ENCODE measurements at regions not wholly inside any gene's neighbourhood (a gene's known extent, or its start where the extent isn't known, plus 50 kb on each side); places are given as distances from the start of the nearest gene placed in this dataset.

DNA sequence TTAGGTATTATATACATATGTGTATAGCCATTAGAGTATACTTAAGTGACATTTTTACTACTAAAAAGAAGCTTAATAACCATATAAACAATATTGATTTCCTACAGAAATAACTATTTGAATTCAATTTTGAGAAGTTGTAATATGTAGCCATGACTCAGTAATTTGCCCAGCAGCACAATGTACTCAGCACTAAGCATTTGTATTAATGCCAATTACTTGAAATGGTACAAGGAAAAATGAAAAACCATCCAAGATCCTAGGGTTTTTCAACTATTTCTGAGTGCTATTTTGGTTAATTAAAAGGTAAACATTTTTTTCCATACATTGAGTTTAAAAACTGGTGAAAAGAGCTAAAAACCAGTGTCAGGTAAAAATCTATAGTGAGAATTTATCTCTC is 324.0 kb downstream of the KCNJ3 start:
- ChIA-PET POLR2A (no interaction called here), CTCF (no interaction called here)
- H3K9me3 ChIP-seq (ENCODE audit: control insufficient read depth, insufficient read depth, low read depth, low read length): no peaks in the 10 kb centered on the region
- no peak overlapping the region for H3K4me3 ChIP-seq (ENCODE audit: low read depth, low read length)
- no peak overlapping the region for H3K27ac ChIP-seq (ENCODE audit: extremely low read depth, low read depth, low read length)
- TF ChIP-seq, protein P1, sequence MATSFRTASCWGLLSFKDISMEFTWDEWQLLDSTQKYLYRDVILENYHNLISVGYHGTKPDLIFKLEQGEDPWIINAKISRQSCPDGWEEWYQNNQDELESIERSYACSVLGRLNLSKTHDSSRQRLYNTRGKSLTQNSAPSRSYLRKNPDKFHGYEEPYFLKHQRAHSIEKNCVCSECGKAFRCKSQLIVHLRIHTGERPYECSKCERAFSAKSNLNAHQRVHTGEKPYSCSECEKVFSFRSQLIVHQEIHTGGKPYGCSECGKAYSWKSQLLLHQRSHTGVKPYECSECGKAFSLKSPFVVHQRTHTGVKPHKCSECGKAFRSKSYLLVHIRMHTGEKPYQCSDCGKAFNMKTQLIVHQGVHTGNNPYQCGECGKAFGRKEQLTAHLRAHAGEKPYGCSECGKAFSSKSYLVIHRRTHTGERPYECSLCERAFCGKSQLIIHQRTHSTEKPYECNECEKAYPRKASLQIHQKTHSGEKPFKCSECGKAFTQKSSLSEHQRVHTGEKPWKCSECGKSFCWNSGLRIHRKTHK (tag by site-specific recombination; IDR thresholded peaks at IDR 0.05): no peak
- TF ChIP-seq, protein P2, sequence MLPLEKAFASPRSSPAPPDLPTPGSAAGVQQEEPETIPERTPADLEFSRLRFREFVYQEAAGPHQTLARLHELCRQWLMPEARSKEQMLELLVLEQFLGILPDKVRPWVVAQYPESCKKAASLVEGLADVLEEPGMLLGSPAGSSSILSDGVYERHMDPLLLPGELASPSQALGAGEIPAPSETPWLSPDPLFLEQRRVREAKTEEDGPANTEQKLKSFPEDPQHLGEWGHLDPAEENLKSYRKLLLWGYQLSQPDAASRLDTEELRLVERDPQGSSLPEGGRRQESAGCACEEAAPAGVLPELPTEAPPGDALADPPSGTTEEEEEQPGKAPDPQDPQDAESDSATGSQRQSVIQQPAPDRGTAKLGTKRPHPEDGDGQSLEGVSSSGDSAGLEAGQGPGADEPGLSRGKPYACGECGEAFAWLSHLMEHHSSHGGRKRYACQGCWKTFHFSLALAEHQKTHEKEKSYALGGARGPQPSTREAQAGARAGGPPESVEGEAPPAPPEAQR (tag by site-specific recombination; IDR thresholded peaks at IDR 0.05): no peak
- no peak for TF ChIP-seq ZNF658 (tag by site-specific recombination; IDR thresholded peaks at IDR 0.05)
- TF ChIP-seq, protein P3, sequence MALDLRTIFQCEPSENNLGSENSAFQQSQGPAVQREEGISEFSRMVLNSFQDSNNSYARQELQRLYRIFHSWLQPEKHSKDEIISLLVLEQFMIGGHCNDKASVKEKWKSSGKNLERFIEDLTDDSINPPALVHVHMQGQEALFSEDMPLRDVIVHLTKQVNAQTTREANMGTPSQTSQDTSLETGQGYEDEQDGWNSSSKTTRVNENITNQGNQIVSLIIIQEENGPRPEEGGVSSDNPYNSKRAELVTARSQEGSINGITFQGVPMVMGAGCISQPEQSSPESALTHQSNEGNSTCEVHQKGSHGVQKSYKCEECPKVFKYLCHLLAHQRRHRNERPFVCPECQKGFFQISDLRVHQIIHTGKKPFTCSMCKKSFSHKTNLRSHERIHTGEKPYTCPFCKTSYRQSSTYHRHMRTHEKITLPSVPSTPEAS (tag by site-specific recombination; IDR thresholded peaks at IDR 0.05): no peak
- TF ChIP-seq ZNF549 (tag by site-specific recombination; IDR thresholded peaks at IDR 0.05): no peak
- no peak for TF ChIP-seq ZNF211 (tag by site-specific recombination; IDR thresholded peaks at IDR 0.05; ENCODE audit: low read depth)
- TF ChIP-seq ZNF624 (tag by site-specific recombination; IDR thresholded peaks at IDR 0.05): no peak
- TF ChIP-seq ZNF423 (tag by site-specific recombination; IDR thresholded peaks at IDR 0.05): no peak
- TF ChIP-seq HOXC10 (CRISPR knock-in tag; IDR thresholded peaks at IDR 0.05): no peak
- TF ChIP-seq ZNF157 (tag by site-specific recombination; IDR thresholded peaks at IDR 0.05): no peak
- TF ChIP-seq ZNF121 (tag by site-specific recombination; IDR thresholded peaks at IDR 0.05): no peak
- TF ChIP-seq SETDB1 (IDR thresholded peaks at IDR 0.05; ENCODE audit: insufficient read length, low read length): no peak
- H3K36me3 ChIP-seq (ENCODE audit: control insufficient read depth in 2 of 2, insufficient read depth in 1 of 2, low read length in 2 of 2): no peaks in the 10 kb centered on the region
- no peaks in the 10 kb centered on the region for H3K4me1 ChIP-seq (ENCODE audit: control insufficient read depth, insufficient read depth, low read length)

DNA sequence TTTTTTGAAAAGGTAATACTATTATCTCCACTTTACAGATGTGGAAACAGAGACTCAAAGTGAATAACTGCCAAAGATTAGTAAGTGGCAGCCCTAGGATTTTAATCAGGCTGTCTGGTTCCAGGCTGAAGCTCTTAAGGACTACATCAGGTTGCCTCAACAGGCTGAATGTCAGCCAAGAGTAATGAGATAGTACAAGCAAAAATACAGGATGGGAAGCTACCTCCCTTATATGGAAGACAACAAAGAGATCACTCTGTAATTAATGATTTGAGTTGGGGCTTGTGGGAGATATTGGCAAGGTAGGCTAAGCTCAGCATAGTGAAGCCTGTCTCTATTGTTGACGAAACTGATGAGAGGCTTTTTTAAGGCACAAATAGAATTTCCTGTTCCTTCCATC is 323.1 kb downstream of the KCNJ3 start:
- H3K27ac ChIP-seq (ENCODE audit: extremely low read depth, low read depth, low read length): no peak overlapping the region
- no peaks in the 10 kb centered on the region for H3K4me1 ChIP-seq (ENCODE audit: control insufficient read depth, insufficient read depth, low read length)
- no peaks in the 10 kb centered on the region for H3K9me3 ChIP-seq (ENCODE audit: control insufficient read depth, insufficient read depth, low read depth, low read length)
- ChIA-PET CTCF (interaction anchor here (0.6 kb wide), 1 partner anchor 128 kb away, joined by 3 read pairs; no protein-coding TSS in a partner anchor), POLR2A (no interaction called here)
- H3K4me3 ChIP-seq (ENCODE audit: low read depth, low read length): no peak overlapping the region
- H3K36me3 ChIP-seq (ENCODE audit: control insufficient read depth in 2 of 2, insufficient read depth in 1 of 2, low read length in 2 of 2): no peaks in the 10 kb centered on the region
- no peak for TF ChIP-seq GLI2 (tag by site-specific recombination; IDR thresholded peaks at IDR 0.05; ENCODE audit: borderline replicate concordance, low read depth)
- no peak for TF ChIP-seq ZNF223 (tag by site-specific recombination; IDR thresholded peaks at IDR 0.05)
- TF ChIP-seq ZNF510 (tag by site-specific recombination; IDR thresholded peaks at IDR 0.05; ENCODE audit: insufficient replicate concordance): no peak
- TF ChIP-seq, protein P4, sequence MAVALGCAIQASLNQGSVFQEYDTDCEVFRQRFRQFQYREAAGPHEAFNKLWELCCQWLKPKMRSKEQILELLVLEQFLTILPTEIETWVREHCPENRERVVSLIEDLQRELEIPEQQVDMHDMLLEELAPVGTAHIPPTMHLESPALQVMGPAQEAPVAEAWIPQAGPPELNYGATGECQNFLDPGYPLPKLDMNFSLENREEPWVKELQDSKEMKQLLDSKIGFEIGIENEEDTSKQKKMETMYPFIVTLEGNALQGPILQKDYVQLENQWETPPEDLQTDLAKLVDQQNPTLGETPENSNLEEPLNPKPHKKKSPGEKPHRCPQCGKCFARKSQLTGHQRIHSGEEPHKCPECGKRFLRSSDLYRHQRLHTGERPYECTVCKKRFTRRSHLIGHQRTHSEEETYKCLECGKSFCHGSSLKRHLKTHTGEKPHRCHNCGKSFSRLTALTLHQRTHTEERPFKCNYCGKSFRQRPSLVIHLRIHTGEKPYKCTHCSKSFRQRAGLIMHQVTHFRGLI (tag by site-specific recombination; IDR thresholded peaks at IDR 0.05): no peak
- TF ChIP-seq, protein P5, sequence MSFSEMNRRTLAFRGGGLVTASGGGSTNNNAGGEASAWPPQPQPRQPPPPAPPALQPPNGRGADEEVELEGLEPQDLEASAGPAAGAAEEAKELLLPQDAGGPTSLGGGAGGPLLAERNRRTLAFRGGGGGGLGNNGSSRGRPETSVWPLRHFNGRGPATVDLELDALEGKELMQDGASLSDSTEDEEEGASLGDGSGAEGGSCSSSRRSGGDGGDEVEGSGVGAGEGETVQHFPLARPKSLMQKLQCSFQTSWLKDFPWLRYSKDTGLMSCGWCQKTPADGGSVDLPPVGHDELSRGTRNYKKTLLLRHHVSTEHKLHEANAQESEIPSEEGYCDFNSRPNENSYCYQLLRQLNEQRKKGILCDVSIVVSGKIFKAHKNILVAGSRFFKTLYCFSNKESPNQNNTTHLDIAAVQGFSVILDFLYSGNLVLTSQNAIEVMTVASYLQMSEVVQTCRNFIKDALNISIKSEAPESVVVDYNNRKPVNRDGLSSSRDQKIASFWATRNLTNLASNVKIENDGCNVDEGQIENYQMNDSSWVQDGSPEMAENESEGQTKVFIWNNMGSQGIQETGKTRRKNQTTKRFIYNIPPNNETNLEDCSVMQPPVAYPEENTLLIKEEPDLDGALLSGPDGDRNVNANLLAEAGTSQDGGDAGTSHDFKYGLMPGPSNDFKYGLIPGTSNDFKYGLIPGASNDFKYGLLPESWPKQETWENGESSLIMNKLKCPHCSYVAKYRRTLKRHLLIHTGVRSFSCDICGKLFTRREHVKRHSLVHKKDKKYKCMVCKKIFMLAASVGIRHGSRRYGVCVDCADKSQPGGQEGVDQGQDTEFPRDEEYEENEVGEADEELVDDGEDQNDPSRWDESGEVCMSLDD (tag by site-specific recombination; IDR thresholded peaks at IDR 0.05): no peak
- no peak for TF ChIP-seq ZNF664 (tag by site-specific recombination; IDR thresholded peaks at IDR 0.05)
- no peak for TF ChIP-seq KLF7 (tag by site-specific recombination; IDR thresholded peaks at IDR 0.05; ENCODE audit: borderline replicate concordance)
- no peak for TF ChIP-seq ZNF311 (tag by site-specific recombination; IDR thresholded peaks at IDR 0.05; ENCODE audit: borderline replicate concordance)
- TF ChIP-seq ZNF660 (tag by site-specific recombination; IDR thresholded peaks at IDR 0.05): no peak
- no peak for TF ChIP-seq ZNF366 (tag by site-specific recombination; conservative IDR thresholded peaks at IDR 0.05)
- TF ChIP-seq ZNF701 (tag by site-specific recombination; IDR thresholded peaks at IDR 0.05): no peak
- TF ChIP-seq ZBTB21 (tag by site-specific recombination; IDR thresholded peaks at IDR 0.05): no peak
- TF ChIP-seq ZNF423 (tag by site-specific recombination; IDR thresholded peaks at IDR 0.05): no peak
- TF ChIP-seq KLF10 (tag by site-specific recombination; IDR thresholded peaks at IDR 0.05): no peak
- no peak for TF ChIP-seq ZXDB (tag by site-specific recombination; IDR thresholded peaks at IDR 0.05)
- TF ChIP-seq, protein P6, sequence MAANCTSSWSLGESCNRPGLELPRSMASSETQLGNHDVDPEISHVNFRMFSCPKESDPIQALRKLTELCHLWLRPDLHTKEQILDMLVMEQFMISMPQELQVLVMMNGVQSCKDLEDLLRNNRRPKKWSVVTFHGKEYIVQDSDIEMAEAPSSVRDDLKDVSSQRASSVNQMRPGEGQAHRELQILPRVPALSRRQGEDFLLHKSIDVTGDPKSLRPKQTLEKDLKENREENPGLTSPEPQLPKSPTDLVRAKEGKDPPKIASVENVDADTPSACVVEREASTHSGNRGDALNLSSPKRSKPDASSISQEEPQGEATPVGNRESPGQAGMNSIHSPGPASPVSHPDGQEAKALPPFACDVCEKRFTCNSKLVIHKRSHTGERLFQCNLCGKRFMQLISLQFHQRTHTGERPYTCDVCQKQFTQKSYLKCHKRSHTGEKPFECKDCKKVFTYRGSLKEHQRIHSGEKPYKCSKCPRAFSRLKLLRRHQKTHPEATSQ (tag by site-specific recombination; IDR thresholded peaks at IDR 0.05): no peak
